ENCODE measurements at regions not wholly inside any gene's neighbourhood (a gene's known extent, or its start where the extent isn't known, plus 50 kb on each side); places are given as distances from the start of the nearest gene placed in this dataset.

- H3K9me3 ChIP-seq: no peaks in the 10 kb centered on the region
- H3K27ac ChIP-seq: no peak overlapping the region
- no peaks in the 10 kb centered on the region for H3K36me3 ChIP-seq
- whole genome bisulfite sequencing, 2 donors (ENCODE audit: low coverage in 1 of 2): 50 to 83% methylated on average over 2 to 3 of the region's 3 CpGs
- ATAC-seq: no peak
- TF ChIP-seq EP300 (IDR thresholded peaks at IDR 0.05) (no peak), POLR2A (IDR thresholded peaks at IDR 0.05) (no peak), POLR2AphosphoS5 (IDR thresholded peaks at IDR 0.05) (no peak), CTCF (IDR thresholded peaks at IDR 0.05) (no peak)
- no peak overlapping the region for H3K4me3 ChIP-seq
- H3K27me3 ChIP-seq: no peaks in the 10 kb centered on the region
- H3K4me1 ChIP-seq: no peaks in the 10 kb centered on the region
These were observed 143.0 kb upstream of the PRLR start for GRCh38 chr5:35373249-35373648.

- TF ChIP-seq POLR2AphosphoS5 (IDR thresholded peaks at IDR 0.05): no peak
- TF ChIP-seq EP300 (IDR thresholded peaks at IDR 0.05): no peak
- TF ChIP-seq POLR2A (IDR thresholded peaks at IDR 0.05): no peak
- no peak for TF ChIP-seq CTCF (IDR thresholded peaks at IDR 0.05)
- Histone ChIP-seq H3K4me3 (no peak overlapping the region), H3K4me1 (no peaks in the 10 kb centered on the region), H3K27ac (no peak overlapping the region), H3K27me3 (no peaks in the 10 kb centered on the region), H3K36me3 (no peaks in the 10 kb centered on the region), H3K9me3 (no peaks in the 10 kb centered on the region)
- WGBS, 2 donors (ENCODE audit: low coverage in 1 of 2): 68 to 77% methylated on average over 2 of the region's 2 CpGs
- ATAC-seq: no peak
These were observed 142.2 kb upstream of the PRLR start for GRCh38 chr5:35372482-35372881.

GRCh38 chr5:35371951-35372426 is 141.7 kb upstream of the PRLR start:
- no peak overlapping the region for H3K4me3 ChIP-seq
- no peak overlapping the region for H3K27ac ChIP-seq
- no peak for ATAC-seq
- WGBS, 2 donors (ENCODE audit: low coverage in 1 of 2): 44% methylated on average over 1 of the region's 1 CpG; no CpG with 5 or more reads in 1 of the 2 donors
- no peaks in the 10 kb centered on the region for H3K27me3 ChIP-seq
- no peaks in the 10 kb centered on the region for H3K36me3 ChIP-seq
- H3K9me3 ChIP-seq: no peaks in the 10 kb centered on the region
- TF ChIP-seq EP300 (IDR thresholded peaks at IDR 0.05): no peak
- no peak for TF ChIP-seq POLR2AphosphoS5 (IDR thresholded peaks at IDR 0.05)
- TF ChIP-seq CTCF (IDR thresholded peaks at IDR 0.05): no peak
- no peaks in the 10 kb centered on the region for H3K4me1 ChIP-seq

- H3K4me3 ChIP-seq: no peak overlapping the region
- WGBS, 2 donors (ENCODE audit: low coverage in 1 of 2): 50 to 71% methylated on average over 2 of the region's 2 CpGs
- H3K36me3 ChIP-seq: no peaks in the 10 kb centered on the region
- no peak for ATAC-seq
- H3K9me3 ChIP-seq: no peaks in the 10 kb centered on the region
- H3K4me1 ChIP-seq: no peaks in the 10 kb centered on the region
- H3K27ac ChIP-seq: no peak overlapping the region
- no peaks in the 10 kb centered on the region for H3K27me3 ChIP-seq
- TF ChIP-seq POLR2A (IDR thresholded peaks at IDR 0.05) (no peak), CTCF (IDR thresholded peaks at IDR 0.05) (no peak), POLR2AphosphoS5 (IDR thresholded peaks at IDR 0.05) (no peak), EP300 (IDR thresholded peaks at IDR 0.05) (no peak)
These were observed 140.6 kb upstream of the PRLR start for GRCh38 chr5:35370871-35371270.

GRCh38 chr5:35369965-35370790 is 139.9 kb upstream of the PRLR start:
- Histone ChIP-seq H3K9me3 (no peaks in the 10 kb centered on the region), H3K4me3 (no peak overlapping the region), H3K27ac (no peak overlapping the region), H3K36me3 (no peaks in the 10 kb centered on the region), H3K27me3 (no peaks in the 10 kb centered on the region), H3K4me1 (no peaks in the 10 kb centered on the region)
- WGBS, 2 donors (ENCODE audit: low coverage in 1 of 2): 38 to 60% methylated on average over 7 of the region's 7 CpGs
- no peak for ATAC-seq
- no peak for TF ChIP-seq EP300 (IDR thresholded peaks at IDR 0.05)
- no peak for TF ChIP-seq POLR2A (IDR thresholded peaks at IDR 0.05)
- TF ChIP-seq CTCF (IDR thresholded peaks at IDR 0.05): no peak
- no peak for TF ChIP-seq POLR2AphosphoS5 (IDR thresholded peaks at IDR 0.05)
